GM10266 (cell line): ENCODE measurements at regions not wholly inside any gene's neighbourhood (a gene's known extent, or its start where the extent isn't known, plus 50 kb on each side); places are given as distances from the start of the nearest gene placed in this dataset.

ENCODE experiments used
- DNase-seq: peaks from one replicate; pipeline ENCODE4 v3.0.0; 2012; ENCODE audit errors: extremely low spot score
- TF ChIP-seq, protein P1 (sequence below): IDR thresholded peaks from 2 replicates; pipeline ENCODE4 v1.5.1; 2012; ENCODE audit warnings: mild to moderate bottlenecking, low read depth; ENCODE audit not compliant: control insufficient read depth, insufficient read depth; ENCODE audit errors: missing control alignments

DNA sequence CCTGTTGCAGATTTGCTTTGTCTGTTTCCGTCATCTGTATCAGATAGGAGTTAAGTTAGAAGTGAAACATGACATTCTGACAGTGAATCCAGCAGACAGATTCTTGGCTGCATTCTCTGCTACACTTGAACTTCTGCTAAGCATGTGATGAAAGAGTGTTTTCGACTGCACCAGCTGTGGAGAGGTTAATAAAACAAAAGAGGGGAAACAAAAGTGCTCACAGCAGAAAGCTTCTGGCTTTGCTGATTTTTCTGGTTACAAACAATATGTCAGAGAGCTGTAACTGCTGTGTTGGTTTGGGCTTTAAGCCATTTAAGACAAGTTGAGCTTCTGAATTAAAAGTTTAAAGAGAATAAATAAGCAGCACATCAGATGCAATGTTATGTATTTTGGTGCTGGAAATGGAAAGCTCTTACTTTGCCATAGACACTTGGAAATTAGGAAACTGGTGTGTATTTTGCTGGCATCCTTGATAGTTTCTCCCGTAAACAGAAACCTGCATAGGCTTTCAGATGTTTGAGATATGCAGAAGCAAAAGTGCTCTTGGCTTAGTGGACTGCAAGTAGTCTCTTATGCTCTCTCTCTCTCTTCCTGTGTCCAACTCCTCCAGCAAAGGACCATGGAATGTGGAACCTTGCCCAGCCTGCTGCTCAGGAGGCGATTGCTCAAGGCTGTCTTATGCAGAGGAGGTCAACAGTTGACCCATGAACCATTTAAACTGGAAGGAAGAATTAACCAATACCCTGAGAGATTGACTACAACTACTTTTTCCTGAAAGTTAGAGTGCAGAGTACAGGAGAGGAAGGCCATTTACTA lies 104.9 kb downstream of the RPS12 start:
- no peak for DNase-seq
- TF ChIP-seq, protein P1, sequence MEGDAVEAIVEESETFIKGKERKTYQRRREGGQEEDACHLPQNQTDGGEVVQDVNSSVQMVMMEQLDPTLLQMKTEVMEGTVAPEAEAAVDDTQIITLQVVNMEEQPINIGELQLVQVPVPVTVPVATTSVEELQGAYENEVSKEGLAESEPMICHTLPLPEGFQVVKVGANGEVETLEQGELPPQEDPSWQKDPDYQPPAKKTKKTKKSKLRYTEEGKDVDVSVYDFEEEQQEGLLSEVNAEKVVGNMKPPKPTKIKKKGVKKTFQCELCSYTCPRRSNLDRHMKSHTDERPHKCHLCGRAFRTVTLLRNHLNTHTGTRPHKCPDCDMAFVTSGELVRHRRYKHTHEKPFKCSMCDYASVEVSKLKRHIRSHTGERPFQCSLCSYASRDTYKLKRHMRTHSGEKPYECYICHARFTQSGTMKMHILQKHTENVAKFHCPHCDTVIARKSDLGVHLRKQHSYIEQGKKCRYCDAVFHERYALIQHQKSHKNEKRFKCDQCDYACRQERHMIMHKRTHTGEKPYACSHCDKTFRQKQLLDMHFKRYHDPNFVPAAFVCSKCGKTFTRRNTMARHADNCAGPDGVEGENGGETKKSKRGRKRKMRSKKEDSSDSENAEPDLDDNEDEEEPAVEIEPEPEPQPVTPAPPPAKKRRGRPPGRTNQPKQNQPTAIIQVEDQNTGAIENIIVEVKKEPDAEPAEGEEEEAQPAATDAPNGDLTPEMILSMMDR, result no peak

DNA sequence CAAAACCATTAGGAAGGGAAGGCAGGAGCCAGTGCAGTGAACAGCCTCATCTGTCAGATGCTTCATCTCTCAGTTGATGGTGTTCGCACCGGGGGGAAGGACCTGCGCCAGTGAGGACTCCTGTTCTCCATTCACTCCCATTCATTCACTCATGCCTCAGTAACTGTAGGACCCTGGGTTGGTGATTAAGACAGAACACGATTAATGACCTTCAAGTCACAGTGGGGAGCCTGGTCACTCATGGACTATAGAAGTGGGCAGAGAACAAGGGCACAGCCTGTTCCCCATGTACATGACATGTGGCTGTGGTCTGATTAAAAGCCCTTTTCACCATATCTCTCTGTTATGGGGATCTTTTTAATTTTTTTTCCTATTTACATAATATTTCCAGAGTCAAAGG lies 113.3 kb downstream of the RPS12 start:
- no peak for DNase-seq

DNA sequence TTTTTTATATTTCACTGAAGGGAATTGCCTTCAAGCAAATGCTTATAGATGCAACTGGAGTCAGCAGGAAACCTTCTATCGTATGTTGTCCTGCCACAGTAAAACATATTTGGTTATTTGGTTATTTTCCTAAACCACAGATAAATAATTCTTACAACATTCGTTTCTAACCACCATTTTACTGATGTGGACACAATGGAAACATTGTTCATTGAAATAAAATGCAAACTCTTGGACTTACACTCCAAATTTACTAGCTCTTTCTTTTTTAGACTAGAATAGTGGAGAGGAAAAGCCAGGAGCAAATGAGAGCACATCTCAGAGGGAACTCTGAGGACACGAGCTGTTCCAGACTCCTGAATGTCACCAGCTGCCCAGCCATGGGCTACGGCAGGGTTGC lies 114.8 kb downstream of the RPS12 start:
- TF ChIP-seq, protein P1, result no peak

More for the DNA sequence above, 113.3 kb downstream of the RPS12 start:
- TF ChIP-seq, protein P1, result no peak

DNA sequence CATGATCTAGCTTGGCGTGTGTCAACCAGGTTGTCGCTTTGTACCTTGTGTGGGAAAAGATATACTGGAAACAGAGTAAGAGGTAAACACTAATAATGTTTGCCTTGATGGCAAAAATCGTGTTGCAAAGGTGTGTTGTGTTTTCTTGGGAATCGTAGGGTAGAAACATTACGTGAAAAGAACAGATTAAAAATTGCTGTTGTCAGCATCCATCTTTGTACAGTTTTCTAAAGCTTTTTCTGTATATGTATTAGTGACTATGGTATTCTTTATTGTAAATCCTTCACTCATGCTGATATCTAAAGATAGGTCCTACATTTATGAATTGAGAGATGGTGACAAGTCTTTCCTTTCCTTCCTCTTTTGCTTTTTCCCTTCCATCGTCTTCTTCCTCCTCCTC lies 116.9 kb downstream of the RPS12 start:
- TF ChIP-seq, protein P1, result no peak
- no peak for DNase-seq

More for the DNA sequence above, 114.8 kb downstream of the RPS12 start:
- no peak for DNase-seq

DNA sequence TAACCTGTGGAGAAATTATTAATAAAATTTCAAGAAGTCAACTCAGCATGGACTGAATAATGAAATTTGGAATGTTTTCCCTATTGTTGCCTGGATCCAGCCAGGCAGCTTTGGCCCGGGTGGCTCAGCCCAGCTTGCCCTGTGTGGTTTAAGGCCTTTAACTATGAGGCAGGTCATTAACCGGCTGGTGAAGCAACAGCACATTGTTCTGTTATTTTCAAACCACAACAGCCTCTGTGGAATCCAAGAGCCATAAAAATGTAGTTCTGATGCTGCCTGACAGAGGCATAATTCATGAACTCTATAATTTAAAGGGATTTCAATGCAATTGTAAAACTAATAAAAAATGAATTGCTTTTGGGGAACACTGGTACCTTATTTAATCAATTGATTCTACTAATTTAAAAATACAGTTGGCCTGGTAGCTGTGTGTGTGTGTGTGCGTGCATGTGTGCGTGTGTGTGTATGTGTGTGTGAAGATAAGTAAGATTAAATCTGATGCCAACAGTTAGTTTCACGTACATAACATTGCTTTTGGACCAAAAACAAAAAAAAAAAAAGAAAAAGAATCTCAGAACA lies 117.7 kb downstream of the RPS12 start:
- no peak for DNase-seq

DNA sequence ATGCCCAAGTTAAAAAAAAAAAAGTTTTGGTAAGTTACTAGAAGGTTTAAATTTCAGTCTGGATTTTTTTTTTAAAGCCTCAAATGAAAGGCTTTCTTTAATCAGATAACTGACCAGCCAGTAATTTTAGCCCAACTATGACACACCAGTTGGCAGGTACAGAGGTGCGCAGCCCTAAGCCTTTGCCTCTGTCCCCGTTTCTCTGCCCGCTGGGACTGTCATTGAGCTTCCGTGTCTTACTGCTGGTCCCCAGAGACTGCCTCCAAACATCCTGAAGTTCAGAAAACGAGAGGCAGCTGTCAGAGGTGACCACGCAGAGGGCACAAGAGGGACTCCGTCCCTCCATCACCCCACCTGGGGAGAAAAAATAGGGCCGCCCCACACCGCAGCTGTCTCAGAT lies 118.2 kb downstream of the RPS12 start:
- TF ChIP-seq, protein P1, result no peak
- DNase-seq, result no peak

More for the DNA sequence above, 117.7 kb downstream of the RPS12 start:
- TF ChIP-seq, protein P1, result no peak

DNA sequence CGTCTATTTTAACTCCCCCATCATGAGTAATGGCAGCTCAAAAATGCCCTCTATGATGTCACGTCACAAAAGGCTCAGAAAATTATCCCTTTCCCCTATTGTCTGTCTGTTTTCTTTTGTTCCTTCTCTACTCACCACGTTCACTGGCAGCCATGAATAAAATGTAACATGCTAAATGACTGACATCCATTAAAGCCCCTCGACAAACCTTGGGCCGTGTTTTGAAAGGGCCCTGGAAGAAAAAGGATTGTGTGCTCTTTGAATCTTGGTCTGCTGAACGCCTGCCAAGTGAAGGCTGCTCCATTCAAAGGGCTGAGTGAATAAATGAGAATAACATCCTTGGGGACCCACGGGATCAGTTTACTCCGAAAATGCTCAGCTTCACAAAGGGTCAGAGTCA lies 118.7 kb downstream of the RPS12 start:
- DNase-seq, result no peak
- TF ChIP-seq, protein P1, result no peak
